Hematopoietic multipotent progenitor cell treated with erythropoietin and hydrocortisone succinate and interleukin-3 and kit ligand, for 6 days (in vitro differentiated cells): ENCODE measurements at regions not wholly inside any gene's neighbourhood (a gene's known extent, or its start where the extent isn't known, plus 50 kb on each side); places are given as distances from the start of the nearest gene placed in this dataset.

ENCODE experiments used
- DNase-seq: peaks from one replicate; pipeline ENCODE4 v3.0.0-alpha.2; 2015

GRCh38 chr12:58815235-58815634 lies 105.1 kb downstream of the LRIG3 start:
- no peak for DNase-seq

- DNase-seq = no peak
Measured at GRCh38 chr12:58818546-58818945, 101.8 kb downstream of the LRIG3 start.

- DNase-seq = no peak
Measured at GRCh38 chr12:58819345-58819744, 101.0 kb downstream of the LRIG3 start.

GRCh38 chr12:58819985-58820384 lies 100.3 kb downstream of the LRIG3 start:
- no peak for DNase-seq
